GM23248 (cell line): ENCODE measurements at regions not wholly inside any gene's neighbourhood (a gene's known extent, or its start where the extent isn't known, plus 50 kb on each side); places are given as distances from the start of the nearest gene placed in this dataset.

Experiments used
- DNase-seq: peaks from one replicate; pipeline ENCODE4 v3.0.0-alpha.2; 2015
- H2AFZ ChIP-seq: fragments of 200-600 bp; sonication (generic); 2 replicates; pipeline ENCODE4 v1.6.1; 2016; ENCODE audit warnings: antibody characterized with exemption
- H3F3A ChIP-seq: fragments of 200-600 bp; sonication (generic); 2 replicates; pipeline ENCODE4 v1.6.1; 2016; ENCODE audit warnings: mild to moderate bottlenecking, antibody characterized with exemption, mixed run types; ENCODE audit not compliant: insufficient read depth
- H3K27ac ChIP-seq: fragments of 200-600 bp; sonication (generic); 2 replicates; pipeline ENCODE4 v1.5.1; 2016; ENCODE audit warnings: mild to moderate bottlenecking
- H3K27me3 ChIP-seq: fragments of 200-600 bp; sonication (generic); replicated peaks from 2 replicates; pipeline ENCODE4 v1.6.1; 2016; ENCODE audit warnings: mild to moderate bottlenecking; ENCODE audit not compliant: insufficient read depth
- H3K36me3 ChIP-seq: fragments of 200-600 bp; sonication (generic); 2 replicates; pipeline ENCODE4 v1.6.1; 2016; ENCODE audit warnings: low read depth, mild to moderate bottlenecking
- H3K4me1 ChIP-seq: fragments of 200-600 bp; sonication (generic); 2 replicates; pipeline ENCODE4 v1.6.1; 2016; ENCODE audit warnings: mild to moderate bottlenecking; ENCODE audit not compliant: insufficient read depth
- H3K4me2 ChIP-seq: fragments of 200-600 bp; sonication (generic); one replicate; pipeline ENCODE4 v1.6.1; 2016; ENCODE audit warnings: mild to moderate bottlenecking; ENCODE audit not compliant: unreplicated experiment
- H3K4me3 ChIP-seq: fragments of 200-600 bp; sonication (generic); 2 replicates; pipeline ENCODE4 v1.5.1; 2016; ENCODE audit warnings: mild to moderate bottlenecking
- H3K79me2 ChIP-seq: fragments of 200-600 bp; sonication (generic); 2 replicates; pipeline ENCODE4 v1.6.1; 2016; ENCODE audit warnings: mild to moderate bottlenecking; ENCODE audit not compliant: insufficient read depth
- H3K9ac ChIP-seq: fragments of 200-600 bp; sonication (generic); 2 replicates; pipeline ENCODE4 v1.6.1; 2016; ENCODE audit warnings: mild to moderate bottlenecking
- H3K9me2 ChIP-seq: fragments of 200-600 bp; sonication (generic); 2 replicates; pipeline ENCODE4 v1.6.1; 2016; ENCODE audit warnings: mixed run types, mild to moderate bottlenecking, moderate library complexity; ENCODE audit not compliant: insufficient read depth
- H3K9me3 ChIP-seq: fragments of 200-600 bp; sonication (generic); one replicate; pipeline ENCODE4 v1.6.1; 2017; ENCODE audit warnings: low read depth
- H4K20me1 ChIP-seq: fragments of 200-600 bp; sonication (generic); 2 replicates; pipeline ENCODE4 v1.6.0; 2016; ENCODE audit not compliant: insufficient read depth
- EZH2 ChIP-seq: fragments of 200-600 bp; sonication (generic); IDR thresholded peaks from 2 replicates; pipeline ENCODE4 v1.6.1; 2018; ENCODE audit warnings: antibody characterized with exemption, mild to moderate bottlenecking; ENCODE audit not compliant: insufficient read depth, poor library complexity, severe bottlenecking
- EZH2phosphoT487 ChIP-seq: fragments of 200-600 bp; sonication (generic); IDR thresholded peaks from 2 replicates; pipeline ENCODE4 v1.6.1; 2018; ENCODE audit warnings: antibody characterized with exemption, moderate library complexity, mild to moderate bottlenecking, low read depth; ENCODE audit not compliant: insufficient read depth
- WGBS, 2 experiments: methylation state at CpG; one replicate each; pipeline ENCODE4 v1.1.6; 2015 to 2017; ENCODE audit warnings: low lambda C conversion rate in 2 of 2, low coverage in 1 of 2; ENCODE audit errors: missing lambda C conversion rate in 2 of 2; 5-methylcytosine and 5-hydroxymethylcytosine counted together
- in situ Hi-C: fragments of 300-500 bp; cut with MboI; formaldehyde crosslinking; loops from 2 replicates; pipeline ENCODE4 v1.15.0; 2020

DNA sequence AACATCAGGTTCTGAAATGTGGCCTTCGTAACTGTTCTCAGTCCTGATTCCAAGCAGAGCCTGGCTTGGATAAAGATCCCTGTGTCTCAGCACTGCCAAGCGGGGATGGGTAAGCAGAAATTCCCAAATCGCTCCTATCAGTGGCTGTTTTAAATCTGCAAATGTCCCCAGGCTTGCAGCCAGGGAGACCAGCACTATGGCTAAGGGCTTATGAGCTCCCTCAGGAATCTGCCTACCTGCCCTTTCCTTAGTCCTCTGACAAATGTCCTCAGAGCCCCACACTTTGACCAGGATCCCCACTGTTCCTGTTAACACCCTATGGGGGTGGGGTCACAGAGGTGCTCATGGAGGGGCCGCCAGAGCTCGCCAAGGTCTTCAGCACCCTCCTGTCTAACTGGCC lies 1062.8 kb downstream of the UQCRFS1 start:
- no peaks in the 10 kb centered on the region for H3K9me3 ChIP-seq

DNA sequence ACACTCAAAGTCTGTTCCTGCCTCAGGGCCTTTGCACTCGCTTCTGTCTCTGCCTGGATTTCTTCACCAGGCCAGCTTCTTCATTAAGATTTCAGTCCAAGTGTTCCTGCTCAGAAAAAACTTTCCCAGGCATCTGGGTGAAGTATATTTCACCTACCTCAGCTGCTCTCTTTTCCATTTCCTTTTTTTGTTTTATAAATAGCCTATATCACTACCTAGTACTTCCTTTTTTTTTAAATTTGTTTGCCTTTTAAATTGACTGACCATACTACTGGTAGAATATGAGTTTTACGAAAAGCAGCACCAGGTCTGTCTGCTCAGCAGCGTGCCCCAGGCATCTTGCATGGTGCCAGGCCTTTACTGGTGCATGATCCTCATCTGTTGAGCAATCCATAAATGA lies 1064.4 kb downstream of the UQCRFS1 start:
- H3K79me2 ChIP-seq = no peaks in the 10 kb centered on the region
- H3F3A ChIP-seq = no peaks in the 10 kb centered on the region
- H3K4me2 ChIP-seq = no peak overlapping the region
- H2AFZ ChIP-seq = no peak overlapping the region
- no peak overlapping the region for H3K4me3 ChIP-seq
- no peak for DNase-seq
- TF ChIP-seq EZH2 (no peak), EZH2phosphoT487 (no peak)
- WGBS, 2 experiments = 19 to 21% methylated on average over 3 of the region's 3 CpGs
- no peaks in the 10 kb centered on the region for H4K20me1 ChIP-seq
- no peaks in the 10 kb centered on the region for H3K9me2 ChIP-seq
- no peaks in the 10 kb centered on the region for H3K36me3 ChIP-seq
- H3K9me3 ChIP-seq = no peaks in the 10 kb centered on the region
- in situ Hi-C loops = no loop called here
- no peaks in the 10 kb centered on the region for H3K4me1 ChIP-seq
- H3K9ac ChIP-seq = no peak overlapping the region
- no peaks in the 10 kb centered on the region for H3K27me3 ChIP-seq
- H3K27ac ChIP-seq = no peak overlapping the region

More for the DNA sequence above, 1062.8 kb downstream of the UQCRFS1 start:
- Histone ChIP-seq H4K20me1 (no peaks in the 10 kb centered on the region), H3K9me2 (no peaks in the 10 kb centered on the region), H3F3A (no peaks in the 10 kb centered on the region), H3K27me3 (no peaks in the 10 kb centered on the region), H3K27ac (no peak overlapping the region), H3K9ac (no peak overlapping the region), H3K79me2 (no peaks in the 10 kb centered on the region), H3K36me3 (no peaks in the 10 kb centered on the region), H3K4me3 (no peak overlapping the region), H3K4me1 (no peaks in the 10 kb centered on the region), H2AFZ (no peak overlapping the region), H3K4me2 (no peak overlapping the region)
- WGBS, 2 experiments = 21 to 26% methylated on average over 5 of the region's 5 CpGs
- TF ChIP-seq EZH2phosphoT487 (no peak), EZH2 (no peak)
- no peak for DNase-seq
- in situ Hi-C loops = no loop called here

GRCh38 chr19:28142258-28142657 lies 1070.7 kb downstream of the UQCRFS1 start:
- Histone ChIP-seq H3K9ac (no peak overlapping the region), H3K4me1 (no peaks in the 10 kb centered on the region), H3K4me3 (no peak overlapping the region), H4K20me1 (no peaks in the 10 kb centered on the region), H3K9me2 (no peaks in the 10 kb centered on the region), H3K27ac (no peak overlapping the region), H3K79me2 (no peaks in the 10 kb centered on the region), H3F3A (no peaks in the 10 kb centered on the region), H3K36me3 (no peaks in the 10 kb centered on the region), H3K27me3 (no peaks in the 10 kb centered on the region), H2AFZ (no peak overlapping the region), H3K4me2 (no peak overlapping the region), H3K9me3 (no peaks in the 10 kb centered on the region)
- in situ Hi-C loops = no loop called here
- no peak for DNase-seq
- WGBS, 2 experiments = 12% methylated on average over 1 of the region's 1 CpG; no CpG with 5 or more reads in 1 of the 2 experiments
- TF ChIP-seq EZH2 = no peak
- TF ChIP-seq EZH2phosphoT487 = no peak

DNA sequence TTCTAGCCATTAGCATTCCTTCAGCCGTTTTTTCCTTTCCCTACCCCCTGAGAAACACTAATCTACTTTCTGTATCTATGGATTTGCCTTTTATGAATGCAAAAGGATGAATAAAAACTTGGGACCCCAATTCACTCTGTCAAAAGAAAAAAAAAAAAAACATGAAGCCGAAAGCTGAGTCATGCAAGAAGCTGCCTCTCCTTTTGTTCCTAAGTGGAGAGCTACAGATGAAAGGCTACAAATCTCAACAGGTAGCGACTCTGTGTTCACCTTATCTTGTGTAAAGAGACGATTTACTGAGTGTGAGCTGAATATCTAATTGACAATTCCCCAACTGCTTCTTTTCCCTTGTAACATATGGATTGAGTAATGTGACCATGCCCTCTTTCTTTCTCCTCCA lies 1072.8 kb downstream of the UQCRFS1 start:
- in situ Hi-C loops = no loop called here

DNA sequence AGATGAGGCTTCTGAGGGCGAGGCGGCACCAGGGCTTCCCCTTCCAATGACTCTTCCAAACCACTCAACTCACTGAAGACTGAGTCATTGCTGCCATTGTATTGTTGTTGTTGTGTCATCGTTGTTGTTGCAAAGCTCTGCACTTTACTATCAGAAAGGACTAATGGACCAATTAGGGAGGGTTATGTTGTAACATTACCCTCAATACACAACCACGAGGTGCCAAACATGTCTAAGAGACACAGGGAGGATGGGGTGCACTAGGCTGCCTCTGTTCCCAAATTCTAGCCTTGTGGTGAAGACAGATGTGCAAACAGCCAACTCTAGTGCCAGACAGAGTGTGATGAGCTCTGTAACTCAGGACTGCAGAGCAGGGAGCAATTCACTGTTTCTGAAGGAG lies 1075.2 kb downstream of the UQCRFS1 start:
- H2AFZ ChIP-seq = no peak overlapping the region
- H3K9ac ChIP-seq = no peak overlapping the region
- TF ChIP-seq EZH2 (no peak), EZH2phosphoT487 (no peak)
- no peak overlapping the region for H3K4me3 ChIP-seq
- no peak overlapping the region for H3K4me2 ChIP-seq
- no peaks in the 10 kb centered on the region for H3K79me2 ChIP-seq
- no peaks in the 10 kb centered on the region for H3K9me3 ChIP-seq
- H3K36me3 ChIP-seq = no peaks in the 10 kb centered on the region
- 20 to 31% methylated on average over 4 of the region's 4 CpGs for WGBS, 2 experiments
- in situ Hi-C loops = no loop called here
- H3K4me1 ChIP-seq = no peaks in the 10 kb centered on the region
- H3K9me2 ChIP-seq = no peaks in the 10 kb centered on the region
- no peak overlapping the region for H3K27ac ChIP-seq
- H3K27me3 ChIP-seq = no peaks in the 10 kb centered on the region
- H3F3A ChIP-seq = no peaks in the 10 kb centered on the region
- no peak for DNase-seq
- no peaks in the 10 kb centered on the region for H4K20me1 ChIP-seq

More for the DNA sequence above, 1072.8 kb downstream of the UQCRFS1 start:
- TF ChIP-seq EZH2 = no peak
- no peak for TF ChIP-seq EZH2phosphoT487
- Histone ChIP-seq H3K4me2 (no peak overlapping the region), H3K9ac (no peak overlapping the region), H2AFZ (no peak overlapping the region), H3F3A (no peaks in the 10 kb centered on the region), H3K4me1 (no peaks in the 10 kb centered on the region), H3K36me3 (no peaks in the 10 kb centered on the region), H3K9me2 (no peaks in the 10 kb centered on the region), H4K20me1 (no peaks in the 10 kb centered on the region), H3K79me2 (no peaks in the 10 kb centered on the region), H3K9me3 (no peaks in the 10 kb centered on the region), H3K27me3 (no peaks in the 10 kb centered on the region), H3K4me3 (no peak overlapping the region), H3K27ac (no peak overlapping the region)
- 5 to 8% methylated on average over 4 of the region's 4 CpGs for WGBS, 2 experiments
- DNase-seq = no peak
